SK-N-SH treated with all-trans-retinoic acid at 6 μM for 48 hours (cell line): ENCODE measurements at regions not wholly inside any gene's neighbourhood (a gene's known extent, or its start where the extent isn't known, plus 50 kb on each side); places are given as distances from the start of the nearest gene placed in this dataset.

Experiments
- ATAC-seq: fragments of 200-7000 bp; cut with Tn5 transposase; 3 replicates; pipeline ENCODE4 v1.9.1; 2020; ENCODE audit warnings: mild to moderate bottlenecking, moderate library complexity
- ARNTL ChIP-seq: fragments of 450-650 bp; formaldehyde crosslinking; IDR thresholded peaks from 2 replicates; pipeline ENCODE4 v1.5.0; 2020; ENCODE audit warnings: low read depth, mild to moderate bottlenecking, moderate library complexity, borderline replicate concordance
- BACH2 ChIP-seq: fragments of 250-450 bp; sonication (Bioruptor Pico); IDR thresholded peaks from 2 replicates; pipeline ENCODE4 v1.9.0; 2021; ENCODE audit warnings: mild to moderate bottlenecking, borderline replicate concordance
- GLIS3 ChIP-seq: fragments of 250-450 bp; sonication (Bioruptor Pico); IDR thresholded peaks from 2 replicates; pipeline ENCODE4 v1.5.0; 2020; ENCODE audit warnings: mild to moderate bottlenecking, moderate library complexity
- ISL1 ChIP-seq: fragments of 250-450 bp; sonication (Bioruptor Pico); IDR thresholded peaks from 2 replicates; pipeline ENCODE4 v2.1.2; 2022; ENCODE audit warnings: mild to moderate bottlenecking, moderate library complexity
- OSR1 ChIP-seq: fragments of 250-450 bp; sonication (Bioruptor Pico); IDR thresholded peaks from 2 replicates; pipeline ENCODE4 v1.8.0; 2022; ENCODE audit warnings: moderate library complexity, mild to moderate bottlenecking, inconsistent platforms
- PPARA ChIP-seq: fragments of 250-450 bp; sonication (Bioruptor Pico); IDR thresholded peaks from 2 replicates; pipeline ENCODE4 v1.5.0; 2020; ENCODE audit warnings: mild to moderate bottlenecking, borderline replicate concordance
- RARB ChIP-seq: fragments of 250-450 bp; sonication (Bioruptor Pico); IDR thresholded peaks from 2 replicates; pipeline ENCODE4 v1.8.0; 2021; ENCODE audit warnings: mild to moderate bottlenecking, moderate library complexity
- TCF4 ChIP-seq: fragments of 250-450 bp; sonication (Bioruptor Pico); IDR thresholded peaks from 2 replicates; pipeline ENCODE4 v1.8.0; 2021; ENCODE audit warnings: mild to moderate bottlenecking, moderate library complexity, borderline replicate concordance
- TOX ChIP-seq: fragments of 250-450 bp; sonication (Bioruptor Pico); IDR thresholded peaks from 2 replicates; pipeline ENCODE4 v1.8.0; 2021; ENCODE audit warnings: mild to moderate bottlenecking, moderate library complexity, borderline replicate concordance
- ZC3H10 ChIP-seq: fragments of 250-450 bp; sonication (Bioruptor Pico); IDR thresholded peaks from 2 replicates; pipeline ENCODE4 v1.5.1; 2021; ENCODE audit warnings: mild to moderate bottlenecking, moderate library complexity
- ZFP3 ChIP-seq: fragments of 250-450 bp; sonication (Bioruptor Pico); IDR thresholded peaks from 2 replicates; pipeline ENCODE4 v1.5.0; 2020; ENCODE audit warnings: mild to moderate bottlenecking, moderate library complexity
- ZFP30 ChIP-seq: fragments of 450-650 bp; formaldehyde crosslinking; IDR thresholded peaks from 2 replicates; pipeline ENCODE4 v1.5.0; 2022; ENCODE audit warnings: mild to moderate bottlenecking, moderate library complexity
- ZNF8 ChIP-seq: fragments of 450-650 bp; formaldehyde crosslinking; IDR thresholded peaks from 2 replicates; pipeline ENCODE4 v1.5.0; 2020; ENCODE audit warnings: mild to moderate bottlenecking, moderate library complexity
- TF ChIP-seq, protein P1 (sequence below): fragments of 250-450 bp; sonication (Bioruptor Pico); IDR thresholded peaks from 2 replicates; pipeline ENCODE4 v1.5.0; 2020; ENCODE audit warnings: mild to moderate bottlenecking, moderate library complexity
- TF ChIP-seq, protein P2 (sequence below): fragments of 250-450 bp; sonication (Bioruptor Pico); IDR thresholded peaks from 2 replicates; pipeline ENCODE4 v1.5.1; 2020; ENCODE audit warnings: low read depth, mild to moderate bottlenecking, moderate library complexity
- TF ChIP-seq, protein P3 (sequence below): fragments of 250-450 bp; sonication (Bioruptor Pico); IDR thresholded peaks from 2 replicates; pipeline ENCODE4 v1.8.0; 2021; ENCODE audit warnings: low read depth, mild to moderate bottlenecking, moderate library complexity, borderline replicate concordance
- TF ChIP-seq, protein P4 (sequence below): fragments of 250-450 bp; sonication (Bioruptor Pico); IDR thresholded peaks from 2 replicates; pipeline ENCODE4 v1.8.0; 2020; ENCODE audit warnings: mild to moderate bottlenecking, moderate library complexity, borderline replicate concordance
- TF ChIP-seq, protein P5 (sequence below): fragments of 250-450 bp; sonication (Bioruptor Pico); IDR thresholded peaks from 2 replicates; pipeline ENCODE4 v1.5.1; 2021; ENCODE audit warnings: mild to moderate bottlenecking, moderate library complexity

DNA sequence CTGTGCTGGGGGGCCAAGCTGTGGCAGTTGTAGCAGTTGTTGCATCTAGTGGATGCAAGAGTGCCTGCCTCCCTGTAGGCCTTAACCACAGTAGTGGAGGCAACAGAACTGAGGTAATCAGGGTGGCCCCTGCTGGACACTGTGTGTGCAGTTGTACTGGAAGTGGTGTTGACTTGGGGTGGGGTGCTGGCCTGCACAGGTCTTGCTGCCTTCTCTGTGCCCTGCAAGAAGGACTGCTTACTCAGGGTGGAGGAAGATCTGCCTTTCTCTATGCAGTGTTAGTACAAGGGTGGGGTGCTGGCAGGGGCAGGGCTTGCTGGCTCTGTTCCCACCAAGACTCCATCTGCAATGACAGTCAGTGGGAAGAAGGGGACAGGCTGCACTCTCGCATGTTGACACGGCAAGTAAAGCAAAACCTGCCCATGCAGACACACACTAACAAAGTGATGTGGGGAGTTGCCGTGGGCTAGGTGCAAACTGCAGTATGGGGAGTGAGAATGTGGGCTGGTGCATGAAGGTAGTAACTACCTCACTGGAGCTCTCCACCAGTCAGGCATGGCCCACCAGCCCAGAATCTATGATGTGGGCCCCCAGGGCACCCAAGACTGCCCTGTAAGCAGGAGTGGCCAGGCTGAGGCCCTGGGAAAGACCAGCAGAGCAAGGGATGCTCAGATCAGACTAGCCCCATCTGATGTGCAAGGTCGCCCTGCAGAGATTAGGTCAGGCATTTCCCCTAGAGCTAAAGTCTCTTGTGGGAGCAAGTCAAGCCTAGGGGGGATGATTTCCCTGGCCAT is 594.9 kb downstream of the TECRL start (continued):
- TF ChIP-seq, protein P1, sequence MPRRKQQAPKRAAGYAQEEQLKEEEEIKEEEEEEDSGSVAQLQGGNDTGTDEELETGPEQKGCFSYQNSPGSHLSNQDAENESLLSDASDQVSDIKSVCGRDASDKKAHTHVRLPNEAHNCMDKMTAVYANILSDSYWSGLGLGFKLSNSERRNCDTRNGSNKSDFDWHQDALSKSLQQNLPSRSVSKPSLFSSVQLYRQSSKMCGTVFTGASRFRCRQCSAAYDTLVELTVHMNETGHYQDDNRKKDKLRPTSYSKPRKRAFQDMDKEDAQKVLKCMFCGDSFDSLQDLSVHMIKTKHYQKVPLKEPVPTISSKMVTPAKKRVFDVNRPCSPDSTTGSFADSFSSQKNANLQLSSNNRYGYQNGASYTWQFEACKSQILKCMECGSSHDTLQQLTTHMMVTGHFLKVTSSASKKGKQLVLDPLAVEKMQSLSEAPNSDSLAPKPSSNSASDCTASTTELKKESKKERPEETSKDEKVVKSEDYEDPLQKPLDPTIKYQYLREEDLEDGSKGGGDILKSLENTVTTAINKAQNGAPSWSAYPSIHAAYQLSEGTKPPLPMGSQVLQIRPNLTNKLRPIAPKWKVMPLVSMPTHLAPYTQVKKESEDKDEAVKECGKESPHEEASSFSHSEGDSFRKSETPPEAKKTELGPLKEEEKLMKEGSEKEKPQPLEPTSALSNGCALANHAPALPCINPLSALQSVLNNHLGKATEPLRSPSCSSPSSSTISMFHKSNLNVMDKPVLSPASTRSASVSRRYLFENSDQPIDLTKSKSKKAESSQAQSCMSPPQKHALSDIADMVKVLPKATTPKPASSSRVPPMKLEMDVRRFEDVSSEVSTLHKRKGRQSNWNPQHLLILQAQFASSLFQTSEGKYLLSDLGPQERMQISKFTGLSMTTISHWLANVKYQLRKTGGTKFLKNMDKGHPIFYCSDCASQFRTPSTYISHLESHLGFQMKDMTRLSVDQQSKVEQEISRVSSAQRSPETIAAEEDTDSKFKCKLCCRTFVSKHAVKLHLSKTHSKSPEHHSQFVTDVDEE (CRISPR knock-in tag) = no peak
- TF ChIP-seq GLIS3 (CRISPR knock-in tag) = no peak
- TF ChIP-seq, protein P2, sequence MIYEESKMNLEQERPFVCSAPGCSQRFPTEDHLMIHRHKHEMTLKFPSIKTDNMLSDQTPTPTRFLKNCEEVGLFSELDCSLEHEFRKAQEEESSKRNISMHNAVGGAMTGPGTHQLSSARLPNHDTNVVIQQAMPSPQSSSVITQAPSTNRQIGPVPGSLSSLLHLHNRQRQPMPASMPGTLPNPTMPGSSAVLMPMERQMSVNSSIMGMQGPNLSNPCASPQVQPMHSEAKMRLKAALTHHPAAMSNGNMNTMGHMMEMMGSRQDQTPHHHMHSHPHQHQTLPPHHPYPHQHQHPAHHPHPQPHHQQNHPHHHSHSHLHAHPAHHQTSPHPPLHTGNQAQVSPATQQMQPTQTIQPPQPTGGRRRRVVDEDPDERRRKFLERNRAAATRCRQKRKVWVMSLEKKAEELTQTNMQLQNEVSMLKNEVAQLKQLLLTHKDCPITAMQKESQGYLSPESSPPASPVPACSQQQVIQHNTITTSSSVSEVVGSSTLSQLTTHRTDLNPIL (CRISPR knock-in tag) = no peak
- TF ChIP-seq TCF4 (CRISPR knock-in tag) = no peak
- no peak for TF ChIP-seq ZC3H10 (CRISPR knock-in tag)
- TF ChIP-seq ZFP30 (CRISPR knock-in tag) = no peak
- no peak for TF ChIP-seq TOX (CRISPR knock-in tag)
- no peak for TF ChIP-seq OSR1

DNA sequence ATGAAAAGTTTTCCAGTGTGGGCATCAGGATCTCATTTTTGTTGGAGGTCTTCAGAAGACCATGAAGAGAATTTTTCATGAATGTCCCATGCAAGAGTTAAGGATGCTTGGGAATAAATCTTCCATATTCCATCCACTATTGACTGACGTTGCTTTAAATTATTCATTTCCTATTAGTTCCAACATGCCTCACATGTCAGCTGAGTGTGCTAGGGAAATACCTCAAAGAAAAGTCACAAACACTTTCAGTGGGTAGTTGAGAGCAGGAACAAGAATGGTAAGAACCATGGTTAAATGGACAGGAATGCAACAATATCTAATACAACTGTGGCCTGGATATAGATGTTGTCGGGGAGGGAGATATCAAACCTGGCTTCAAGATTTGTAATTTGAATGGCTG is 610.1 kb downstream of the TECRL start:
- ATAC-seq = no peak
- TF ChIP-seq ZFP3 (CRISPR knock-in tag) (no peak), PPARA (CRISPR knock-in tag) (no peak), ISL1 (CRISPR knock-in tag) (no peak), ZNF8 (CRISPR knock-in tag) (no peak), RARB (CRISPR knock-in tag) (no peak), ZFP30 (CRISPR knock-in tag) (no peak), ZC3H10 (CRISPR knock-in tag) (no peak), OSR1 (no peak), ARNTL (no peak), BACH2 (CRISPR knock-in tag) (no peak)
- TF ChIP-seq, protein P3, sequence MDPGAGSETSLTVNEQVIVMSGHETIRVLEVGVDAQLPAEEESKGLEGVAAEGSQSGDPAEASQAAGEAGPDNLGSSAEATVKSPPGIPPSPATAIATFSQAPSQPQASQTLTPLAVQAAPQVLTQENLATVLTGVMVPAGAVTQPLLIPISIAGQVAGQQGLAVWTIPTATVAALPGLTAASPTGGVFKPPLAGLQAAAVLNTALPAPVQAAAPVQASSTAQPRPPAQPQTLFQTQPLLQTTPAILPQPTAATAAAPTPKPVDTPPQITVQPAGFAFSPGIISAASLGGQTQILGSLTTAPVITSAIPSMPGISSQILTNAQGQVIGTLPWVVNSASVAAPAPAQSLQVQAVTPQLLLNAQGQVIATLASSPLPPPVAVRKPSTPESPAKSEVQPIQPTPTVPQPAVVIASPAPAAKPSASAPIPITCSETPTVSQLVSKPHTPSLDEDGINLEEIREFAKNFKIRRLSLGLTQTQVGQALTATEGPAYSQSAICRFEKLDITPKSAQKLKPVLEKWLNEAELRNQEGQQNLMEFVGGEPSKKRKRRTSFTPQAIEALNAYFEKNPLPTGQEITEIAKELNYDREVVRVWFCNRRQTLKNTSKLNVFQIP = no peak
- TF ChIP-seq, protein P1 (CRISPR knock-in tag) = no peak
- TF ChIP-seq, protein P4, sequence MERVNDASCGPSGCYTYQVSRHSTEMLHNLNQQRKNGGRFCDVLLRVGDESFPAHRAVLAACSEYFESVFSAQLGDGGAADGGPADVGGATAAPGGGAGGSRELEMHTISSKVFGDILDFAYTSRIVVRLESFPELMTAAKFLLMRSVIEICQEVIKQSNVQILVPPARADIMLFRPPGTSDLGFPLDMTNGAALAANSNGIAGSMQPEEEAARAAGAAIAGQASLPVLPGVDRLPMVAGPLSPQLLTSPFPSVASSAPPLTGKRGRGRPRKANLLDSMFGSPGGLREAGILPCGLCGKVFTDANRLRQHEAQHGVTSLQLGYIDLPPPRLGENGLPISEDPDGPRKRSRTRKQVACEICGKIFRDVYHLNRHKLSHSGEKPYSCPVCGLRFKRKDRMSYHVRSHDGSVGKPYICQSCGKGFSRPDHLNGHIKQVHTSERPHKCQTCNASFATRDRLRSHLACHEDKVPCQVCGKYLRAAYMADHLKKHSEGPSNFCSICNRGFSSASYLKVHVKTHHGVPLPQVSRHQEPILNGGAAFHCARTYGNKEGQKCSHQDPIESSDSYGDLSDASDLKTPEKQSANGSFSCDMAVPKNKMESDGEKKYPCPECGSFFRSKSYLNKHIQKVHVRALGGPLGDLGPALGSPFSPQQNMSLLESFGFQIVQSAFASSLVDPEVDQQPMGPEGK (CRISPR knock-in tag) = no peak
- TF ChIP-seq, protein P5, sequence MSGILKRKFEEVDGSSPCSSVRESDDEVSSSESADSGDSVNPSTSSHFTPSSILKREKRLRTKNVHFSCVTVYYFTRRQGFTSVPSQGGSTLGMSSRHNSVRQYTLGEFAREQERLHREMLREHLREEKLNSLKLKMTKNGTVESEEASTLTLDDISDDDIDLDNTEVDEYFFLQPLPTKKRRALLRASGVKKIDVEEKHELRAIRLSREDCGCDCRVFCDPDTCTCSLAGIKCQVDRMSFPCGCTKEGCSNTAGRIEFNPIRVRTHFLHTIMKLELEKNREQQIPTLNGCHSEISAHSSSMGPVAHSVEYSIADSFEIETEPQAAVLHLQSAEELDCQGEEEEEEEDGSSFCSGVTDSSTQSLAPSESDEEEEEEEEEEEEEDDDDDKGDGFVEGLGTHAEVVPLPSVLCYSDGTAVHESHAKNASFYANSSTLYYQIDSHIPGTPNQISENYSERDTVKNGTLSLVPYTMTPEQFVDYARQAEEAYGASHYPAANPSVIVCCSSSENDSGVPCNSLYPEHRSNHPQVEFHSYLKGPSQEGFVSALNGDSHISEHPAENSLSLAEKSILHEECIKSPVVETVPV = no peak
